ENCODE measurements at regions not wholly inside any gene's neighbourhood (a gene's known extent, or its start where the extent isn't known, plus 50 kb on each side); places are given as distances from the start of the nearest gene placed in this dataset.
"Not testable (repeated sequence)": the region's sequence is repeated elsewhere in the genome, so short reads cannot be mapped to it uniquely, and the experiment has no call there.

- no peak for DNase-seq (ENCODE audit: extremely low spot score)
- TF ChIP-seq L3MBTL2 (conservative IDR thresholded peaks at IDR 0.05) = no peak
- TF ChIP-seq TARDBP (IDR thresholded peaks at IDR 0.05) = no peak
- no peak for TF ChIP-seq ELF4 (IDR thresholded peaks at IDR 0.05)
- no peak for TF ChIP-seq BHLHE40 (IDR thresholded peaks at IDR 0.05; ENCODE audit: borderline replicate concordance)
- no peak for TF ChIP-seq NFRKB (IDR thresholded peaks at IDR 0.05)
- no peak for TF ChIP-seq ZNF384 (IDR thresholded peaks at IDR 0.05)
- no peak for TF ChIP-seq SP1 (IDR thresholded peaks at IDR 0.05)
- no peak for TF ChIP-seq SUZ12 (IDR thresholded peaks at IDR 0.05)
- no peak for TF ChIP-seq FOXK2 (IDR thresholded peaks at IDR 0.05)
- no peak for TF ChIP-seq LEF1 (IDR thresholded peaks at IDR 0.05; ENCODE audit: borderline replicate concordance)
- no peak for TF ChIP-seq ARNT (IDR thresholded peaks at IDR 0.05)
- no peak for TF ChIP-seq CTBP1 (IDR thresholded peaks at IDR 0.05; ENCODE audit: borderline replicate concordance)
- no peak for TF ChIP-seq FOXM1 (IDR thresholded peaks at IDR 0.05; ENCODE audit: borderline replicate concordance)
- no peak for TF ChIP-seq FOXA1 (IDR thresholded peaks at IDR 0.05)
- TF ChIP-seq, protein P1, sequence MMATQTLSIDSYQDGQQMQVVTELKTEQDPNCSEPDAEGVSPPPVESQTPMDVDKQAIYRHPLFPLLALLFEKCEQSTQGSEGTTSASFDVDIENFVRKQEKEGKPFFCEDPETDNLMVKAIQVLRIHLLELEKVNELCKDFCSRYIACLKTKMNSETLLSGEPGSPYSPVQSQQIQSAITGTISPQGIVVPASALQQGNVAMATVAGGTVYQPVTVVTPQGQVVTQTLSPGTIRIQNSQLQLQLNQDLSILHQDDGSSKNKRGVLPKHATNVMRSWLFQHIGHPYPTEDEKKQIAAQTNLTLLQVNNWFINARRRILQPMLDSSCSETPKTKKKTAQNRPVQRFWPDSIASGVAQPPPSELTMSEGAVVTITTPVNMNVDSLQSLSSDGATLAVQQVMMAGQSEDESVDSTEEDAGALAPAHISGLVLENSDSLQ (IDR thresholded peaks at IDR 0.05) = no peak
- no peak for TF ChIP-seq HDGF (IDR thresholded peaks at IDR 0.05; ENCODE audit: borderline replicate concordance)
- ChIA-PET POLR2A (no interaction called here), CTCF (no interaction called here)
Observed at GRCh38 chr11:135022454-135022853, 610.4 kb upstream of the B3GAT1 start.

DNA sequence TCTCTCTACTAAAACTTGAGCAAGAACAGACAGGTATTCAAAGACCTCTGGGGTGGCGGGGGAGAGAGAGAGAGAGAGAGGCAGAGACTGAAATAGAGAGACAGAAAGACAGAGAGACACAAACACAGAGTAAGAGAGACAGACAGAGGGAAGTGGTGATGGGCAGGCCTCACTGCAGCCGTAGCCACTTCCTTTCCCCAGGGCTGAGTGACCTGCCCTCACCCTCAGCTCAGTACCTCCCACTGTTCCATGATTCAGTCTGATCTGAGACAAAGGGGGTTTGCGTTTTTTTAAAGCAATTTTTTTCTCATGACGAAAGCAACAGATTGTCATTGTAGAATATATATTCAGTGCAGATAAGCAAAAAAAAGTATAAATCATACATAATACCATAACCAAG lies 607.9 kb upstream of the B3GAT1 start:
- TF ChIP-seq SP1 (IDR thresholded peaks at IDR 0.05) (no peak), L3MBTL2 (conservative IDR thresholded peaks at IDR 0.05) (no peak), LEF1 (IDR thresholded peaks at IDR 0.05; ENCODE audit: borderline replicate concordance) (no peak)
- no peak for DNase-seq (ENCODE audit: extremely low spot score)
- CTCF ChIA-PET = no interaction called here
- POLR2A ChIA-PET = no interaction called here

- ChIA-PET CTCF (no interaction called here), POLR2A (no interaction called here)
- DNase-seq (ENCODE audit: extremely low spot score) = no peak
- TF ChIP-seq ZNF384 (IDR thresholded peaks at IDR 0.05) (no peak), NFRKB (IDR thresholded peaks at IDR 0.05) (no peak), CTBP1 (IDR thresholded peaks at IDR 0.05; ENCODE audit: borderline replicate concordance) (no peak), ARNT (IDR thresholded peaks at IDR 0.05) (no peak), LEF1 (IDR thresholded peaks at IDR 0.05; ENCODE audit: borderline replicate concordance) (no peak), FOXK2 (IDR thresholded peaks at IDR 0.05) (no peak), SP1 (IDR thresholded peaks at IDR 0.05) (no peak), FOXA1 (IDR thresholded peaks at IDR 0.05) (no peak)
Observed at GRCh38 chr11:135019343-135019871, 607.4 kb upstream of the B3GAT1 start.

- TF ChIP-seq HDGF (IDR thresholded peaks at IDR 0.05; ENCODE audit: borderline replicate concordance) = no peak
Observed at GRCh38 chr11:135017296-135017695, 605.3 kb upstream of the B3GAT1 start.

DNA sequence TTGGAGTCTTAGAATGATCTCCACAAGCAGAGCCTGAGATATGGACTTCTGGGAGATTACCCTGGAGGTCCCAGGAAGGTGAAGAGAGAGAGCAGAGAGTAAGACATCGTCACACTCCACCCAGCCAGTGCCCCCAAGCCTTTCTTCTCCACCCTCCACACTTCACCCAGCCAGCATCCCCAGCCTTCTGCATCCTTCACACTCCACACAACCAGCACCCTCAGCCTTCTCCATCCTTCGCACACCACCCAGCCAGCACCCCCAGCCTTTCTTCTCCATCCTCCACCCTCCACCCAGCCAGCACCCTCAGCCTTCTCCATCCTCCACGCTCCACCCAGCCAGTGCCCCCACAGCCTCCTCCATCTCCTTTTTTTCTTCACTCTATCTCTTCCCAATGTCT lies 603.9 kb upstream of the B3GAT1 start:
- POLR2A ChIA-PET = no interaction called here
- TF ChIP-seq NFRKB (IDR thresholded peaks at IDR 0.05) (no peak), BHLHE40 (IDR thresholded peaks at IDR 0.05; ENCODE audit: borderline replicate concordance) (no peak), LEF1 (IDR thresholded peaks at IDR 0.05; ENCODE audit: borderline replicate concordance) (no peak), TARDBP (IDR thresholded peaks at IDR 0.05) (no peak), ZNF384 (IDR thresholded peaks at IDR 0.05) (no peak), HDGF (IDR thresholded peaks at IDR 0.05; ENCODE audit: borderline replicate concordance) (no peak), CTBP1 (IDR thresholded peaks at IDR 0.05; ENCODE audit: borderline replicate concordance) (no peak), FOXA1 (IDR thresholded peaks at IDR 0.05) (no peak), FOXK2 (IDR thresholded peaks at IDR 0.05) (no peak), L3MBTL2 (conservative IDR thresholded peaks at IDR 0.05) (no peak), SUZ12 (IDR thresholded peaks at IDR 0.05) (no peak), ARNT (IDR thresholded peaks at IDR 0.05) (no peak), FOXM1 (IDR thresholded peaks at IDR 0.05; ENCODE audit: borderline replicate concordance) (no peak)
- CTCF ChIA-PET = no interaction called here
- DNase-seq (ENCODE audit: extremely low spot score) = no peak

More at GRCh38 chr11:135017296-135017695, 605.3 kb upstream of the B3GAT1 start:
- POLR2A ChIA-PET = no interaction called here
- CTCF ChIA-PET = no interaction called here
- DNase-seq (ENCODE audit: extremely low spot score) = no peak

- DNase-seq (ENCODE audit: extremely low spot score); CTCF ChIA-PET; POLR2A ChIA-PET: not testable (repeated sequence)
Observed at GRCh38 chr11:135011313-135011712, 599.3 kb upstream of the B3GAT1 start.

- POLR2A ChIA-PET = no interaction called here
- CTCF ChIA-PET = no interaction called here
- DNase-seq (ENCODE audit: extremely low spot score) = no peak
- TF ChIP-seq ELF4 (IDR thresholded peaks at IDR 0.05) = no peak
- no peak for TF ChIP-seq ZNF384 (IDR thresholded peaks at IDR 0.05)
- TF ChIP-seq HDGF (IDR thresholded peaks at IDR 0.05; ENCODE audit: borderline replicate concordance) = no peak
- TF ChIP-seq CTBP1 (IDR thresholded peaks at IDR 0.05; ENCODE audit: borderline replicate concordance) = no peak
- TF ChIP-seq NFRKB (IDR thresholded peaks at IDR 0.05) = no peak
- TF ChIP-seq SUZ12 (IDR thresholded peaks at IDR 0.05) = no peak
Observed at GRCh38 chr11:135009125-135009524, 597.1 kb upstream of the B3GAT1 start.

DNA sequence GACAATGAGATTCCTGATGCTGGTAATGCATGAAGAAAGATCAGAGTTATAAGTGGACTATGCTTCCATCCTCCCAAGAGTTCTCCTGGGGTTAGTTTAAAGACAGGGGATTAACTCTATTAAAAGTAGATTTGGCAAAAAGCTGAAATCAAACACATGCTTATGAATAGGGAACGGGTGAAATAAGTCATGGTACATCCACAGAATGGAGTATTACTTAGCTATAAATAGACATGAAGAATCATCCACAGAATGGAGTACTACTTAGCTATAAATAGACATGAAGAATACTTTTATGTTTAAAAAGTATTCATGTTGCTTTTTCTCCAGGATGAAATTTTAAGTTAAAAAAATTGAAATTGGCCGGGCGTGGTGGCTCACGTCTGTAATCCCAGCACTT lies 596.4 kb upstream of the B3GAT1 start:
- no peak for TF ChIP-seq SUZ12 (IDR thresholded peaks at IDR 0.05)
- TF ChIP-seq TARDBP (IDR thresholded peaks at IDR 0.05) = no peak
- ChIA-PET POLR2A (no interaction called here), CTCF (no interaction called here)
- DNase-seq (ENCODE audit: extremely low spot score) = no peak

DNA sequence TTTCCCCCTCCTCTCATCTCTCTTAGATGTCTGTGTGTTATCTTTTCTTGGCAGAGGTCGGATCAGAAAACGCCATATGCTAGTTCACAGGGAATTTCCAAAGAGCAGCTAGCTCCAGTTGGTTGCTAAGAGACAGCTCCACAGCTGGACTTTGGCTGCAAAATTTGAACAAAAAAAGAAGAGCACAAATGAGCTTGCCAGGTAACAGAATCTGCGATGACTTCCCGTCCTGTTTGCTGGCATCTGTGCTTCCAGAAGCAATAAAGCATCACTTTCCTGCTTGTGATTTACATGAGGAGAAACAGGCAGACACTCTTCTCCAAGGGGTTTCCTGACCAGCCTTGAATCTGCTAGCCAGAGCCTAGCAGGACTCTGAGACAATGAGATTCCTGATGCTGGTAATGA lies 596.0 kb upstream of the B3GAT1 start:
- no peak for TF ChIP-seq SP1 (IDR thresholded peaks at IDR 0.05)
- no peak for TF ChIP-seq ARNT (IDR thresholded peaks at IDR 0.05)
- no peak for TF ChIP-seq FOXA1 (IDR thresholded peaks at IDR 0.05)
- no peak for TF ChIP-seq L3MBTL2 (conservative IDR thresholded peaks at IDR 0.05)
- no peak for TF ChIP-seq NFRKB (IDR thresholded peaks at IDR 0.05)
- no peak for TF ChIP-seq HDGF (IDR thresholded peaks at IDR 0.05; ENCODE audit: borderline replicate concordance)
- TF ChIP-seq, protein P1 (IDR thresholded peaks at IDR 0.05) = no peak
- no peak for TF ChIP-seq LEF1 (IDR thresholded peaks at IDR 0.05; ENCODE audit: borderline replicate concordance)
- TF ChIP-seq ZNF384 (IDR thresholded peaks at IDR 0.05) = no peak
- no peak for TF ChIP-seq TARDBP (IDR thresholded peaks at IDR 0.05)
- TF ChIP-seq CTBP1 (IDR thresholded peaks at IDR 0.05; ENCODE audit: borderline replicate concordance) = no peak
- no peak for TF ChIP-seq SUZ12 (IDR thresholded peaks at IDR 0.05)
- no peak for TF ChIP-seq ELF4 (IDR thresholded peaks at IDR 0.05)
- TF ChIP-seq BHLHE40 (IDR thresholded peaks at IDR 0.05; ENCODE audit: borderline replicate concordance) = no peak
- POLR2A ChIA-PET = no interaction called here
- CTCF ChIA-PET = interaction anchor here (0.9 kb wide), 1 partner anchor 8 kb away, joined by 3 read pairs; no protein-coding TSS in a partner anchor
- no peak for DNase-seq (ENCODE audit: extremely low spot score)
